Prostate gland (tissue), 2 donors: ENCODE measurements at regions not wholly inside any gene's neighbourhood (a gene's known extent, or its start where the extent isn't known, plus 50 kb on each side); places are given as distances from the start of the nearest gene placed in this dataset.

ENCODE experiments used
- POLR2AphosphoS5 ChIP-seq: sonication (generic); formaldehyde crosslinking; IDR thresholded peaks from one replicate; pipeline ENCODE4 v1.6.1; 2017; ENCODE audit warnings: antibody characterized with exemption
- TF ChIP-seq, protein P1 (sequence below), 4 experiments: fragments of 200-600 bp in 2 of 4; fragments of 450-650 bp in 2 of 4; sonication (generic) in 2 of 4; IDR thresholded peaks; 1 replicate in 3 of 4; 2 replicates in 1 of 4; pipeline ENCODE4 v1.5.1; 2016 to 2019; ENCODE audit warnings: antibody characterized with exemption in 4 of 4, mild to moderate bottlenecking in 2 of 4, moderate library complexity in 2 of 4

DNA sequence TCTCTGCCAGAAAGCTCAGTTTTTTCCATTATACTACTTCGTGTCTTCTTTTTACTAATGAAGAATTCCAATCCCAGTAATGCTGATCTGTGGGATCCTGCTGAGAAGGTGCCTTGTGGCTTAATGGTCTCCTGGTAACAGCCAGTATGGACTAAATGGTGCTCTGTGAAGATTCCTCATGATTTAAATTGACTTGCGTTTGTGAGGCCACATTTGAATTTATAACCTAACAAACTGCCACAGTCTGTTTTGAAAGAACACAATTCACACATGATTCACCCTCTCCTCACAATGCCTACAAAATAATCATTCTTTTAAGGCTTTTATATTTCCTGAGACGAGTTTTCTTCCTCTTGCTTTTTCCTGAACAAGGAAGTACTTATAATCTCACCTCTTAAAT is 140.0 kb downstream of the MBL2 start:
- TF ChIP-seq, protein P1, sequence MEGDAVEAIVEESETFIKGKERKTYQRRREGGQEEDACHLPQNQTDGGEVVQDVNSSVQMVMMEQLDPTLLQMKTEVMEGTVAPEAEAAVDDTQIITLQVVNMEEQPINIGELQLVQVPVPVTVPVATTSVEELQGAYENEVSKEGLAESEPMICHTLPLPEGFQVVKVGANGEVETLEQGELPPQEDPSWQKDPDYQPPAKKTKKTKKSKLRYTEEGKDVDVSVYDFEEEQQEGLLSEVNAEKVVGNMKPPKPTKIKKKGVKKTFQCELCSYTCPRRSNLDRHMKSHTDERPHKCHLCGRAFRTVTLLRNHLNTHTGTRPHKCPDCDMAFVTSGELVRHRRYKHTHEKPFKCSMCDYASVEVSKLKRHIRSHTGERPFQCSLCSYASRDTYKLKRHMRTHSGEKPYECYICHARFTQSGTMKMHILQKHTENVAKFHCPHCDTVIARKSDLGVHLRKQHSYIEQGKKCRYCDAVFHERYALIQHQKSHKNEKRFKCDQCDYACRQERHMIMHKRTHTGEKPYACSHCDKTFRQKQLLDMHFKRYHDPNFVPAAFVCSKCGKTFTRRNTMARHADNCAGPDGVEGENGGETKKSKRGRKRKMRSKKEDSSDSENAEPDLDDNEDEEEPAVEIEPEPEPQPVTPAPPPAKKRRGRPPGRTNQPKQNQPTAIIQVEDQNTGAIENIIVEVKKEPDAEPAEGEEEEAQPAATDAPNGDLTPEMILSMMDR (IDR thresholded peaks at IDR 0.05) = no peak
- TF ChIP-seq POLR2AphosphoS5 = no peak
